Osteocyte (in vitro differentiated cells): ENCODE measurements at regions not wholly inside any gene's neighbourhood (a gene's known extent, or its start where the extent isn't known, plus 50 kb on each side); places are given as distances from the start of the nearest gene placed in this dataset.

Source experiments
- DNase-seq: peaks from one replicate; pipeline ENCODE4 v3.0.0; 2021; ENCODE audit warnings: mixed read lengths; ENCODE audit not compliant: unreplicated experiment; ENCODE audit errors: extremely low spot score
- H3K27ac Mint-ChIP-seq: one replicate; pipeline ENCODE4 v1.8.0; 2021; ENCODE audit warnings: mild to moderate bottlenecking, mixed read lengths; ENCODE audit not compliant: unreplicated experiment
- H3K27me3 Mint-ChIP-seq: one replicate; pipeline ENCODE4 v1.8.0; 2021; ENCODE audit warnings: mixed read lengths; ENCODE audit not compliant: unreplicated experiment
- H3K36me3 Mint-ChIP-seq: one replicate; pipeline ENCODE4 v1.8.0; 2021; ENCODE audit warnings: mixed read lengths; ENCODE audit not compliant: unreplicated experiment
- H3K4me1 Mint-ChIP-seq: one replicate; pipeline ENCODE4 v1.8.0; 2021; ENCODE audit warnings: mixed read lengths; ENCODE audit not compliant: unreplicated experiment
- H3K4me3 Mint-ChIP-seq: one replicate; pipeline ENCODE4 v1.8.0; 2021; ENCODE audit warnings: mild to moderate bottlenecking, moderate library complexity, mixed read lengths; ENCODE audit not compliant: unreplicated experiment
- H3K9me3 Mint-ChIP-seq: one replicate; pipeline ENCODE4 v1.8.0; 2021; ENCODE audit warnings: mixed read lengths; ENCODE audit not compliant: unreplicated experiment
- TF ChIP-seq, protein P1 (sequence below): fragments of 200-600 bp; sonication (generic); IDR thresholded peaks from 2 replicates; pipeline ENCODE4 v1.5.0; 2021; ENCODE audit warnings: antibody characterized with exemption, mild to moderate bottlenecking, moderate library complexity

DNA sequence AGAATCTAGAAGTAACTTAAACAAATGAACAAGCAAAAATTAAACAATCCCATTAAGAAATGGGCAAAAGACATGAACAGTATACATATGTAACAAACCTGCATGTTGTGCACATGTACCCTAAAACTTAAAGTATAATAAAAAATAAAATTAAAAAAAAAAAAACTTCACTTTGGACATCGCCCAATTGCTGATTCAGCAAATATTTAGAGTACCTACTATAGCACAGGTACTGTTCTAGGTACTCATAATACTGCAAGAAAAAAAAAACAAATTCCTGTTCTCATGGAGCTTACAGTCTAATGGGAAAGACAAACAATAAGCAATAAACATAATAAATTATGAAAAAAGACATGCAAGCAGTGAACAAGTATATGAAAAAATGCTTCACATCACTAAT lies 501.5 kb upstream of the HS3ST5 start:
- H3K27ac Mint-ChIP-seq: no peak overlapping the region
- peaks cover 4% of the 10 kb centered on the region for H3K27me3 Mint-ChIP-seq
- DNase-seq: no peak
- TF ChIP-seq, protein P1, sequence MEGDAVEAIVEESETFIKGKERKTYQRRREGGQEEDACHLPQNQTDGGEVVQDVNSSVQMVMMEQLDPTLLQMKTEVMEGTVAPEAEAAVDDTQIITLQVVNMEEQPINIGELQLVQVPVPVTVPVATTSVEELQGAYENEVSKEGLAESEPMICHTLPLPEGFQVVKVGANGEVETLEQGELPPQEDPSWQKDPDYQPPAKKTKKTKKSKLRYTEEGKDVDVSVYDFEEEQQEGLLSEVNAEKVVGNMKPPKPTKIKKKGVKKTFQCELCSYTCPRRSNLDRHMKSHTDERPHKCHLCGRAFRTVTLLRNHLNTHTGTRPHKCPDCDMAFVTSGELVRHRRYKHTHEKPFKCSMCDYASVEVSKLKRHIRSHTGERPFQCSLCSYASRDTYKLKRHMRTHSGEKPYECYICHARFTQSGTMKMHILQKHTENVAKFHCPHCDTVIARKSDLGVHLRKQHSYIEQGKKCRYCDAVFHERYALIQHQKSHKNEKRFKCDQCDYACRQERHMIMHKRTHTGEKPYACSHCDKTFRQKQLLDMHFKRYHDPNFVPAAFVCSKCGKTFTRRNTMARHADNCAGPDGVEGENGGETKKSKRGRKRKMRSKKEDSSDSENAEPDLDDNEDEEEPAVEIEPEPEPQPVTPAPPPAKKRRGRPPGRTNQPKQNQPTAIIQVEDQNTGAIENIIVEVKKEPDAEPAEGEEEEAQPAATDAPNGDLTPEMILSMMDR: no peak
- no peaks in the 10 kb centered on the region for H3K36me3 Mint-ChIP-seq
- no peaks in the 10 kb centered on the region for H3K4me1 Mint-ChIP-seq
- peaks cover 5% of the 10 kb centered on the region for H3K9me3 Mint-ChIP-seq
- H3K4me3 Mint-ChIP-seq: no peak overlapping the region

DNA sequence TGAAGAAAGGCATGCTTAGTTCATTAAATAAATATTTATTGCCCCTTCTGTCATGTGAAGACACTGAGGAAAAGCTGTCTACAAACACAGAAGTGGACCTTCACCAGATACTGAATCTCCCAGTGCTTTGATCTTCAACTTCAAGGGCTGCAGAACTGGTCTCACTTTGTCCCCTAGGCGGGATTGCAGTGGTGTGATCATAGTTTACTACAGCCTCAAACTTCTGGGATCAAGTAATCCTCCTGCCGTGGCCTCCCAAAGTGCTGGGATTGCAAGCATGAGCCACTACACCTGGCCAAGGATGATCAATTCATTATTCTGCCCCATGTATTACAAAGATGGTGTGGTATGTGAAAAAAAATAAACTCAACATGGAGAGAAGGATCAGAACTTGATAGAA lies 496.2 kb upstream of the HS3ST5 start:
- peaks cover 6% of the 10 kb centered on the region for H3K27me3 Mint-ChIP-seq
- TF ChIP-seq, protein P1: no peak
- no peak for DNase-seq
- H3K9me3 Mint-ChIP-seq: no peaks in the 10 kb centered on the region
- no peaks in the 10 kb centered on the region for H3K36me3 Mint-ChIP-seq
- no peaks in the 10 kb centered on the region for H3K4me1 Mint-ChIP-seq
- H3K27ac Mint-ChIP-seq: no peak overlapping the region
- H3K4me3 Mint-ChIP-seq: no peak overlapping the region

DNA sequence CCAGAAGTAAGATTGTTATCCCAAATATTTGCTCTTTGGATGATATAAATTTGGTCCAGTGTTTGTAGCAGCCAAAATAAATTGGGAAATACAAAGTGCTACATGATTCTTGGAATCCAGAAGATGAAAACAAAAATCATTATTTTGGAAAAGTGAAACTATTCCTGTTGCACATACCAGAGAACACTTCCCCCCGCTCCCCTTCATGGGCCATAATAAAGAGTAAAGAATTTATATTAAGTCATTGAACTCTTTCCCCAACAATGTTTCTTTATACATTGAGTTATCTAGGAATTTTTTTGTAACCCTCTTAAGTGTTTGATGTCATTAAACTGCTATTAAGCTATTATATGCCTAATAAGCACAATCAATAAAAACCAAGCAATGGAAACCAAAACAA lies 490.4 kb upstream of the HS3ST5 start:
- no peaks in the 10 kb centered on the region for H3K4me1 Mint-ChIP-seq
- H3K9me3 Mint-ChIP-seq: no peaks in the 10 kb centered on the region
- H3K4me3 Mint-ChIP-seq: no peak overlapping the region
- no peak overlapping the region for H3K27ac Mint-ChIP-seq
- TF ChIP-seq, protein P1: no peak
- no peak for DNase-seq
- peaks cover 6% of the 10 kb centered on the region for H3K27me3 Mint-ChIP-seq
- H3K36me3 Mint-ChIP-seq: no peaks in the 10 kb centered on the region

DNA sequence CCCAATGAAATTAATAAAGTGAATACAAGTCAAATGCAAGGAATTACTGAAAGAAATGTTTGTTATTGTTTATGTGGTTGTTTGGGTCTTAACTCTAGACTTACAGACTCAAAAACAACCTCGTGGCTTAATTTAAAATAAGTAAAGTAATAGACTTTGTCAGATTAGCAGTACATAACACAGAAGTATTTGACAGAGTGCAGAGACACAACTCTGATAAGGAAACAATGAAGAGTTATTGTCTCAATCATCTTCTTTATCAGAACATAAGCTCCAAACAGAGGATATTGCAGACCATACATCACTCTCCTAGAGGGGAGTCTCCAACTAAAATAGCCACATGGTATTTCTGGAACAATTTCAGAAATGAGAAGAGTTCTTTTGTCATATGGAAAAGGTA lies 487.7 kb upstream of the HS3ST5 start:
- no peak for DNase-seq
- H3K4me3 Mint-ChIP-seq: no peak overlapping the region
- TF ChIP-seq, protein P1: no peak
- H3K4me1 Mint-ChIP-seq: no peaks in the 10 kb centered on the region
- peaks cover 5% of the 10 kb centered on the region for H3K27me3 Mint-ChIP-seq
- no peaks in the 10 kb centered on the region for H3K36me3 Mint-ChIP-seq
- H3K9me3 Mint-ChIP-seq: no peaks in the 10 kb centered on the region
- no peak overlapping the region for H3K27ac Mint-ChIP-seq

DNA sequence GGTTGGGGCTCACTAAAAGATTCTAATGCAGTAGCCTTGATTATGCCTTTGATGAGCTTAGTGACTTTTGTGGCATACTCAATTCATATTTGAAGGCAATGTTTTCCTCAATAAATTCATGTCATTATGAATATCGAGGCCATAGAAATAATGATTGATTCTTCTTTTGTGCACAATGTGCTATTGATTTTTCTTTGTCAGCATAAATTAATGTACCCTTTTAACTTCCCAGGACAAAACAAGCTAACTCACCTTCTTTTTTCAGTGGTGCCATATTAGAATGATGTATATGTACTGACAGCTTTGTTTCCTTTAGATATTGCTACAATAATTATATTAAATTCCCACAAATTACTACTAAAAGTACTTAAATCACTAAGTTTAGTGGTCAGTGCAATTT lies 484.3 kb upstream of the HS3ST5 start:
- H3K27ac Mint-ChIP-seq: no peak overlapping the region
- H3K4me1 Mint-ChIP-seq: no peaks in the 10 kb centered on the region
- no peak overlapping the region for H3K4me3 Mint-ChIP-seq
- peaks cover 5% of the 10 kb centered on the region for H3K27me3 Mint-ChIP-seq
- TF ChIP-seq, protein P1: no peak
- DNase-seq: no peak
- no peaks in the 10 kb centered on the region for H3K36me3 Mint-ChIP-seq
- no peaks in the 10 kb centered on the region for H3K9me3 Mint-ChIP-seq
